ENCODE measurements at regions not wholly inside any gene's neighbourhood (a gene's known extent, or its start where the extent isn't known, plus 50 kb on each side); places are given as distances from the start of the nearest gene placed in this dataset.

GRCh38 chr2:162929571-162929970, 91.0 kb upstream of the KCNH7 start:
- no peak for TF ChIP-seq CTCF (IDR thresholded peaks at IDR 0.05)
- no peak for TF ChIP-seq EZH2 (IDR thresholded peaks at IDR 0.05; ENCODE audit: borderline replicate concordance, insufficient read depth, low read depth, low read length, poor library complexity, severe bottlenecking)
